Endothelial cell of umbilical vein (primary cell): ENCODE measurements at regions not wholly inside any gene's neighbourhood (a gene's known extent, or its start where the extent isn't known, plus 50 kb on each side); places are given as distances from the start of the nearest gene placed in this dataset.
"Not testable (repeated sequence)": the region's sequence is repeated elsewhere in the genome, so short reads cannot be mapped to it uniquely, and the experiment has no call there.

Source experiments
- EZH2 ChIP-seq: IDR thresholded peaks from 2 replicates; pipeline ENCODE4 v1.6.1; 2012; ENCODE audit warnings: borderline replicate concordance, low read depth, mild to moderate bottlenecking, moderate library complexity, low read length, inconsistent platforms; ENCODE audit not compliant: severe bottlenecking
- GATA2 ChIP-seq: IDR thresholded peaks from 2 replicates; pipeline ENCODE4 v1.7.0; 2011; ENCODE audit warnings: low read depth, mild to moderate bottlenecking, moderate library complexity, mixed read lengths, low read length; ENCODE audit not compliant: insufficient read length, insufficient read depth
- MYC ChIP-seq: IDR thresholded peaks from one replicate; pipeline ENCODE4 v1.6.1; 2011; ENCODE audit warnings: mild to moderate bottlenecking, low read depth, low read length
- POLR2A ChIP-seq: IDR thresholded peaks from 2 replicates; pipeline ENCODE4 v1.6.1; 2012; ENCODE audit warnings: low read depth, mild to moderate bottlenecking, control low read depth, low read length
- POLR2AphosphoS5 ChIP-seq: IDR thresholded peaks from 2 replicates; pipeline ENCODE4 v1.6.1; 2012; ENCODE audit warnings: low read depth, mild to moderate bottlenecking, control low read depth, low read length, moderate library complexity; ENCODE audit not compliant: insufficient read depth
- TF ChIP-seq, protein P1 (sequence below), 2 donors: IDR thresholded peaks; 1 replicate in 1 of 2; 2 replicates in 1 of 2; pipeline ENCODE4 v1.5.1; 2011; ENCODE audit warnings: low read length in 2 of 2, mild to moderate bottlenecking in 2 of 2, moderate library complexity in 2 of 2, control low read depth in 1 of 2, inconsistent platforms in 1 of 2, low read depth in 1 of 2; ENCODE audit not compliant: insufficient read depth in 1 of 2; ENCODE audit errors: extremely low read depth in 1 of 2

DNA sequence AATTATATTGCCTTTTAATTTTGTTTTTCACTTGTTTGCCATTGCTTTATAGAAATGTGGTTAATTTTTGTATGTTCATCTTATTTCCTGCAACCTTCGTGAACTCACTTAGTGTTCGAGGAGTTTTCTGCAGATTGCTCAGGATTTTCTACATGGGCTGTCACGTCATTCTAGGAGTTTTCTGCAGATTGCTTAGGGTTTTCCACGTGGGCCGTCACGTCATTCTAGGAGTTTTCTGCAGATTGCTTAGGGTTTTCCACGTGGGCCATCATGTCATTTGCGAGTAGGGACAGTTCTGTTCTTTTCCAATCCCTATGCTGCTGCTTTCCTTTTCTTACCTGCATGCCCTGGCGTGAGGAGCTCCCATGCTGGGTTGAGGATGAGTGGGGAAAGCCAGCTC lies 125.7 kb downstream of the IGLL1 start:
- TF ChIP-seq POLR2A, EZH2, MYC, GATA2, POLR2AphosphoS5: not testable (repeated sequence)
- TF ChIP-seq, protein P1, sequence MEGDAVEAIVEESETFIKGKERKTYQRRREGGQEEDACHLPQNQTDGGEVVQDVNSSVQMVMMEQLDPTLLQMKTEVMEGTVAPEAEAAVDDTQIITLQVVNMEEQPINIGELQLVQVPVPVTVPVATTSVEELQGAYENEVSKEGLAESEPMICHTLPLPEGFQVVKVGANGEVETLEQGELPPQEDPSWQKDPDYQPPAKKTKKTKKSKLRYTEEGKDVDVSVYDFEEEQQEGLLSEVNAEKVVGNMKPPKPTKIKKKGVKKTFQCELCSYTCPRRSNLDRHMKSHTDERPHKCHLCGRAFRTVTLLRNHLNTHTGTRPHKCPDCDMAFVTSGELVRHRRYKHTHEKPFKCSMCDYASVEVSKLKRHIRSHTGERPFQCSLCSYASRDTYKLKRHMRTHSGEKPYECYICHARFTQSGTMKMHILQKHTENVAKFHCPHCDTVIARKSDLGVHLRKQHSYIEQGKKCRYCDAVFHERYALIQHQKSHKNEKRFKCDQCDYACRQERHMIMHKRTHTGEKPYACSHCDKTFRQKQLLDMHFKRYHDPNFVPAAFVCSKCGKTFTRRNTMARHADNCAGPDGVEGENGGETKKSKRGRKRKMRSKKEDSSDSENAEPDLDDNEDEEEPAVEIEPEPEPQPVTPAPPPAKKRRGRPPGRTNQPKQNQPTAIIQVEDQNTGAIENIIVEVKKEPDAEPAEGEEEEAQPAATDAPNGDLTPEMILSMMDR (IDR thresholded peaks at IDR 0.05; ENCODE audit: extremely low read depth in 1 of 2, insufficient read depth in 1 of 2, low read depth in 1 of 2, low read length in 2 of 2) = not testable (repeated sequence)
